22Rv1 (cell line): ENCODE measurements at regions not wholly inside any gene's neighbourhood (a gene's known extent, or its start where the extent isn't known, plus 50 kb on each side); places are given as distances from the start of the nearest gene placed in this dataset.

Experiments used
- ZFX ChIP-seq: fragments of 450-650 bp; IDR thresholded peaks from 2 replicates; pipeline ENCODE4 v1.6.1; 2017; ENCODE audit warnings: antibody characterized with exemption, borderline replicate concordance
- TF ChIP-seq, protein P1 (sequence below): fragments of 450-650 bp; IDR thresholded peaks from 2 replicates; pipeline ENCODE4 v1.5.1; 2017; ENCODE audit warnings: mild to moderate bottlenecking

DNA sequence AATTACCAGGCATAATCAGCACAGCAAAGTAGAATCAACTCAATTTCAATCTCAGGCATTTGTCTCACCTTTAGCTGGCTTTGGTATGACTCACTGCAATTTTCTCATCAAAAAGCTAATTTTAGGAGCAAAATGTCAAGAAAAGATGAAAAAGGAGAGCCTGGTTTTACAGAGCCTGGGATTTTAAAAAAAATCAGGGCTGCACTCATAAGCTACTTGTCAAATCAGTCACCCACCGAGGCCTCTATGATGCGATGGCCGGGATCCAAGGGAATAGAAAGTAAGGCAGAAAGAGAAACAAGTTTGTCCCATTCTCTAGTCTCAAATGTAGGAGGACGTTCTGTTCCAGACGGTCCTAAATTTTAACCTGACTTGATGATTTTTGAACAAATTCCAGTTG is 170.9 kb downstream of the SOCS6 start:
- TF ChIP-seq, protein P1, sequence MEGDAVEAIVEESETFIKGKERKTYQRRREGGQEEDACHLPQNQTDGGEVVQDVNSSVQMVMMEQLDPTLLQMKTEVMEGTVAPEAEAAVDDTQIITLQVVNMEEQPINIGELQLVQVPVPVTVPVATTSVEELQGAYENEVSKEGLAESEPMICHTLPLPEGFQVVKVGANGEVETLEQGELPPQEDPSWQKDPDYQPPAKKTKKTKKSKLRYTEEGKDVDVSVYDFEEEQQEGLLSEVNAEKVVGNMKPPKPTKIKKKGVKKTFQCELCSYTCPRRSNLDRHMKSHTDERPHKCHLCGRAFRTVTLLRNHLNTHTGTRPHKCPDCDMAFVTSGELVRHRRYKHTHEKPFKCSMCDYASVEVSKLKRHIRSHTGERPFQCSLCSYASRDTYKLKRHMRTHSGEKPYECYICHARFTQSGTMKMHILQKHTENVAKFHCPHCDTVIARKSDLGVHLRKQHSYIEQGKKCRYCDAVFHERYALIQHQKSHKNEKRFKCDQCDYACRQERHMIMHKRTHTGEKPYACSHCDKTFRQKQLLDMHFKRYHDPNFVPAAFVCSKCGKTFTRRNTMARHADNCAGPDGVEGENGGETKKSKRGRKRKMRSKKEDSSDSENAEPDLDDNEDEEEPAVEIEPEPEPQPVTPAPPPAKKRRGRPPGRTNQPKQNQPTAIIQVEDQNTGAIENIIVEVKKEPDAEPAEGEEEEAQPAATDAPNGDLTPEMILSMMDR: no peak
- TF ChIP-seq ZFX: no peak
